Astrocyte (in vitro differentiated cells and primary cell): ENCODE measurements at regions not wholly inside any gene's neighbourhood (a gene's known extent, or its start where the extent isn't known, plus 50 kb on each side); places are given as distances from the start of the nearest gene placed in this dataset.

ENCODE experiments used
- DNase-seq: peaks from one replicate; pipeline ENCODE4 v3.0.0-alpha.2; 2010; ENCODE audit warnings: low read depth
- FAIRE-seq: peaks from 2 replicates; lab custom pipeline; 2011; peaks lifted over from hg19 to GRCh38; lab: Jason Lieb, UNC
- H2AFZ ChIP-seq: 2 replicates; pipeline ENCODE4 v1.6.0; 2012; ENCODE audit warnings: low read depth, low read length, inconsistent platforms
- H3K27ac ChIP-seq: 2 replicates; pipeline ENCODE4 v1.5.1; 2011; ENCODE audit warnings: low read depth, low read length, inconsistent platforms
- H3K27me3 ChIP-seq: 2 replicates; pipeline ENCODE4 v1.6.0; 2011; ENCODE audit warnings: low read length, inconsistent platforms; ENCODE audit not compliant: insufficient read depth
- H3K36me3 ChIP-seq: 2 replicates; pipeline ENCODE4 v1.5.1; 2011; ENCODE audit warnings: low read length, inconsistent platforms; ENCODE audit not compliant: insufficient read depth
- H3K4me1 ChIP-seq: 2 replicates; pipeline ENCODE4 v1.5.1; 2011; ENCODE audit warnings: low read length, inconsistent platforms; ENCODE audit not compliant: insufficient read depth
- H3K4me2 ChIP-seq: 2 replicates; pipeline ENCODE4 v1.6.0; 2012; ENCODE audit warnings: low read length, inconsistent platforms
- H3K4me3 ChIP-seq: 2 replicates; pipeline ENCODE4 v1.5.1; 2011; ENCODE audit warnings: low read depth, mild to moderate bottlenecking, low read length, inconsistent platforms; ENCODE audit not compliant: insufficient read depth
- H3K79me2 ChIP-seq: 2 replicates; pipeline ENCODE4 v1.6.0; 2012; ENCODE audit warnings: mild to moderate bottlenecking, low read length, inconsistent platforms; ENCODE audit not compliant: insufficient read depth
- H3K9ac ChIP-seq: 2 replicates; pipeline ENCODE4 v1.6.0; 2012; ENCODE audit warnings: mild to moderate bottlenecking, low read length, inconsistent platforms
- H3K9me3 ChIP-seq: 2 replicates; pipeline ENCODE4 v1.5.1; 2012; ENCODE audit warnings: low read depth, mild to moderate bottlenecking, low read length, inconsistent platforms; ENCODE audit not compliant: insufficient read depth
- H4K20me1 ChIP-seq: 2 replicates; pipeline ENCODE4 v1.6.0; 2012; ENCODE audit warnings: low read length, inconsistent platforms; ENCODE audit not compliant: insufficient read depth
- H3K27ac Mint-ChIP-seq: one replicate; pipeline ENCODE4 v1.8.0; 2021; ENCODE audit warnings: mild to moderate bottlenecking, mixed read lengths; ENCODE audit not compliant: unreplicated experiment
- H3K27me3 Mint-ChIP-seq: one replicate; pipeline ENCODE4 v1.8.0; 2021; ENCODE audit warnings: low read depth, mixed read lengths; ENCODE audit not compliant: unreplicated experiment
- H3K36me3 Mint-ChIP-seq: one replicate; pipeline ENCODE4 v1.8.0; 2021; ENCODE audit warnings: low read depth, mixed read lengths; ENCODE audit not compliant: unreplicated experiment
- H3K4me1 Mint-ChIP-seq: one replicate; pipeline ENCODE4 v1.8.0; 2021; ENCODE audit warnings: low read depth, mixed read lengths; ENCODE audit not compliant: unreplicated experiment
- H3K4me3 Mint-ChIP-seq: one replicate; pipeline ENCODE4 v1.8.0; 2021; ENCODE audit warnings: mild to moderate bottlenecking, moderate library complexity, mixed read lengths; ENCODE audit not compliant: unreplicated experiment
- H3K9me3 Mint-ChIP-seq: one replicate; pipeline ENCODE4 v1.8.0; 2021; ENCODE audit warnings: mild to moderate bottlenecking, mixed read lengths; ENCODE audit not compliant: unreplicated experiment
- EZH2 ChIP-seq: IDR thresholded peaks from 2 replicates; pipeline ENCODE4 v1.6.1; 2012; ENCODE audit warnings: mild to moderate bottlenecking, low read length, inconsistent platforms; ENCODE audit not compliant: insufficient read depth
- TF ChIP-seq, protein P1 (sequence below): IDR thresholded peaks from 2 replicates; pipeline ENCODE4 v1.5.1; 2011; ENCODE audit warnings: low read depth, mild to moderate bottlenecking, inconsistent platforms, low read length, moderate library complexity; ENCODE audit not compliant: insufficient read depth

DNA sequence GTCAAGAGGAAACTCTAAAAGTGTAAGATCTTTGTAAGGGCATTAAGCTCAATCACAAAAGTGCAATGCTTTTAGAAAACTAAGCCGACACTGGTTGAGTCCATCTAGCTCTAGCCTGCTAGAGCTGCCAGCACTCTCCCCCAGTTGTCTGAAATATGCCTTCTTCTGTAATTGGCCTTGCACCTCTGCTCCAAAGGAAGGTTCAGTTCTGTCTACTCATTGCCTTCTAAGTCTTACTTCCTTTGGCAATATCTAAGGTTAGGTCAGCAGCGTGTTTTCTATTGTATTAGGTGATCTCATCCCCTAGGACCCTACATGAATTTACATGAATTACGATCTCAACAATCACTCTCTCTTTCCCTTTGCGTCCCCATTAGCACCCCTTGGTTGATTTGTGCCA, 378.6 kb downstream of the CBLN4 start:
- Histone ChIP-seq H3K27me3 (no peaks in the 10 kb centered on the region), H3K4me1 (no peaks in the 10 kb centered on the region), H3K9me3 (no peaks in the 10 kb centered on the region), H3K4me2 (no peak overlapping the region), H3K79me2 (no peaks in the 10 kb centered on the region), H3K4me3 (no peak overlapping the region), H2AFZ (no peak overlapping the region), H4K20me1 (no peaks in the 10 kb centered on the region), H3K9ac (no peak overlapping the region), H3K36me3 (no peaks in the 10 kb centered on the region), H3K27ac (no peak overlapping the region)
- Mint-ChIP-seq H3K4me1 (no peaks in the 10 kb centered on the region), H3K36me3 (no peaks in the 10 kb centered on the region), H3K4me3 (no peak overlapping the region), H3K27me3 (no peaks in the 10 kb centered on the region), H3K9me3 (peaks cover 3% of the 10 kb centered on the region), H3K27ac (no peak overlapping the region)
- TF ChIP-seq, protein P1, sequence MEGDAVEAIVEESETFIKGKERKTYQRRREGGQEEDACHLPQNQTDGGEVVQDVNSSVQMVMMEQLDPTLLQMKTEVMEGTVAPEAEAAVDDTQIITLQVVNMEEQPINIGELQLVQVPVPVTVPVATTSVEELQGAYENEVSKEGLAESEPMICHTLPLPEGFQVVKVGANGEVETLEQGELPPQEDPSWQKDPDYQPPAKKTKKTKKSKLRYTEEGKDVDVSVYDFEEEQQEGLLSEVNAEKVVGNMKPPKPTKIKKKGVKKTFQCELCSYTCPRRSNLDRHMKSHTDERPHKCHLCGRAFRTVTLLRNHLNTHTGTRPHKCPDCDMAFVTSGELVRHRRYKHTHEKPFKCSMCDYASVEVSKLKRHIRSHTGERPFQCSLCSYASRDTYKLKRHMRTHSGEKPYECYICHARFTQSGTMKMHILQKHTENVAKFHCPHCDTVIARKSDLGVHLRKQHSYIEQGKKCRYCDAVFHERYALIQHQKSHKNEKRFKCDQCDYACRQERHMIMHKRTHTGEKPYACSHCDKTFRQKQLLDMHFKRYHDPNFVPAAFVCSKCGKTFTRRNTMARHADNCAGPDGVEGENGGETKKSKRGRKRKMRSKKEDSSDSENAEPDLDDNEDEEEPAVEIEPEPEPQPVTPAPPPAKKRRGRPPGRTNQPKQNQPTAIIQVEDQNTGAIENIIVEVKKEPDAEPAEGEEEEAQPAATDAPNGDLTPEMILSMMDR, result no peak
- TF ChIP-seq EZH2, result no peak
- no peak for FAIRE-seq
- DNase-seq, result no peak

DNA sequence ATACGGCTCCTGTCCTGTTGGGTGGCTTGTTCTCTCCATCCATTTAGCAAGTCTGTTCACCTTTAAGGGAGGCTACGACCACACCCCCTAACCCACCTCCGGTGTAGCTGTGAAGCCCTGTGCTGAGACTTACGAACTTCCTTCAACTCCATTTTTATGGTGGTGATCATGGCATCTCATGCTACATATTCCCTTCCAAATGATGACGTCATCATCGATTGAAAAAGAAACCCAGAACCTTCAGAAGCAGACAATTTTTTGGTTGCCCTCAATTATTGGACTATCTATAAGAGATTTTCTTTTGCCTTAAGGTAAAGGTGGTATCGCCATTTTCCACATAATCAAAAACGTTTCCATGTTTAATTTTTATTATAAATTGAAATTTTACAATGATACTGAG, 389.0 kb downstream of the CBLN4 start:
- Histone ChIP-seq H3K9ac (no peak overlapping the region), H3K27ac (no peak overlapping the region), H3K9me3 (peaks cover 10% of the 10 kb centered on the region), H3K4me1 (no peaks in the 10 kb centered on the region), H2AFZ (no peak overlapping the region), H3K4me3 (no peak overlapping the region), H3K27me3 (no peaks in the 10 kb centered on the region), H3K4me2 (no peak overlapping the region), H3K79me2 (no peaks in the 10 kb centered on the region), H4K20me1 (no peaks in the 10 kb centered on the region), H3K36me3 (no peaks in the 10 kb centered on the region)
- Mint-ChIP-seq H3K9me3 (peaks cover 5% of the 10 kb centered on the region), H3K4me3 (no peak overlapping the region), H3K27me3 (no peaks in the 10 kb centered on the region), H3K36me3 (no peaks in the 10 kb centered on the region), H3K27ac (no peak overlapping the region), H3K4me1 (no peaks in the 10 kb centered on the region)
- TF ChIP-seq, protein P1, result no peak
- TF ChIP-seq EZH2, result no peak
- no peak for DNase-seq
- FAIRE-seq, result no peak

DNA sequence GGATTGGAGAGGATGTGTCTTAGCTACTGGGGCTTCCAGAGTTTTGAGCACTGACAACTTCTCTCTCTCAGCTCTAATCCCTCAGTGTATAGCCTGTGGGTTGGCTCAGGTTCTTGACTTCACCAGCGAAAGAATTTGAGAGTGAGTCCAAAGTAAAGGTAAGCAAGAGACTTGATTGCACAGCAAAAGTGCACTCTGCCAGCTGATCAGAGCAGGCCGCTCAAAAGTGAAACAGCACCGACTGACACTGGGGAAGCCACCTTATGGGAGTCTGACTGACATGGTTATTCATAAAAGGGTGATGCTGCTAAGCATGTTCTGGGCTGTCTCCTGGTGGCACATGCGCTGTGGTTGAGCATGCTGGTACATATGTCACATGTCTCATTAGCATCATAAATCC, 389.5 kb downstream of the CBLN4 start:
- Histone ChIP-seq H3K79me2 (no peaks in the 10 kb centered on the region), H3K9ac (no peak overlapping the region), H4K20me1 (no peaks in the 10 kb centered on the region), H3K4me3 (no peak overlapping the region), H2AFZ (no peak overlapping the region), H3K4me2 (no peak overlapping the region), H3K9me3 (peaks cover 10% of the 10 kb centered on the region), H3K27me3 (no peaks in the 10 kb centered on the region), H3K36me3 (no peaks in the 10 kb centered on the region), H3K4me1 (no peaks in the 10 kb centered on the region), H3K27ac (no peak overlapping the region)
- H3K27ac Mint-ChIP-seq, result no peak overlapping the region
- H3K9me3 Mint-ChIP-seq, result peaks cover 5% of the 10 kb centered on the region
- H3K36me3 Mint-ChIP-seq, result no peaks in the 10 kb centered on the region
- FAIRE-seq, result no peak
- no peak for DNase-seq
- H3K27me3 Mint-ChIP-seq, result no peaks in the 10 kb centered on the region
- no peak overlapping the region for H3K4me3 Mint-ChIP-seq
- no peak for TF ChIP-seq EZH2
- TF ChIP-seq, protein P1, result no peak
- no peaks in the 10 kb centered on the region for H3K4me1 Mint-ChIP-seq
